Endometrial microvascular endothelial cells (primary cell): ENCODE measurements at regions not wholly inside any gene's neighbourhood (a gene's known extent, or its start where the extent isn't known, plus 50 kb on each side); places are given as distances from the start of the nearest gene placed in this dataset.

Experiments
- in situ Hi-C: cut with HindIII; loops from 2 replicates; pipeline ENCODE4 v1.10.0; 2017; ENCODE audit warnings: low sequenced_read_pairs, low pct_unique_long_range_greater_than_20kb; ENCODE audit errors: inconsistent ontology term

- in situ Hi-C loops: no loop called here
Measured at GRCh38 chr5:57832875-57833274, 350.3 kb upstream of the ACTBL2 start.

DNA sequence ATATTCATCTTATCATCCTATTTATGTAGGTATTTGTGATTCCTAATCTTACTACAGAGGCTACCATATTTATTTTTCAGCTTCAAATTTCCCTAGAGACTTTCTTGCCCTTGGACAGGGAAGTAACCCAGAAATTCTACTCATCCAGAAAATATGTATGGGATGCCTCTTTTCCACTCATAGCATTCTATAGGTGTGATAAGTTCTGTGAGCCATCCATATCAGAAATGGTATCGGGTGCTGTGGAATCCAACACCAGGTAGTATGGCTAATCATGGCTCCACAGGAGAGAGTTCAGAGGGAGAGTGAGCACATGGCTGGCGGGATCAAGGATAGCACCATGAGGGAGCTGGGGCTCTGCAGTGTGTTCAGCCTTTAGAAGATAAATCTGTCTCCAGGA, 349.3 kb upstream of the ACTBL2 start:
- in situ Hi-C loops: no loop called here

DNA sequence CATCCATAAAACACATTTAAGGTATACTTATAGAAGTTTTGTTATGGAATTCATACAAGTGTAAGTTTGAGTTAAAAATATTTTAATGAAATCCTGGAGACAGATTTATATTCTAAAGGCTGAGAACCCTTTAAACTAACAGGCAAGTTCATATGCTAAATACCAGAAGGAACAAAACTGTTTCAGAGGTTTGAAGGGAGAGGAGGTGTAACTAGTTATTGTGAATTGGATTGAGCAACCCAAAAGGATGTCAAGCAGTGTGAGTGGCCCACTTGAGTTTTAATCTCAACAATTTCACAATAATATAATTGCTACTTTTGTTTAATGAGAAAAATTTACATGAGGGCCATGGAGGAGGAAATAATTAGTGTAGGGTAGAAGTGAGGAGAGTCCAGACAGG, 348.5 kb upstream of the ACTBL2 start:
- in situ Hi-C loops: no loop called here

DNA sequence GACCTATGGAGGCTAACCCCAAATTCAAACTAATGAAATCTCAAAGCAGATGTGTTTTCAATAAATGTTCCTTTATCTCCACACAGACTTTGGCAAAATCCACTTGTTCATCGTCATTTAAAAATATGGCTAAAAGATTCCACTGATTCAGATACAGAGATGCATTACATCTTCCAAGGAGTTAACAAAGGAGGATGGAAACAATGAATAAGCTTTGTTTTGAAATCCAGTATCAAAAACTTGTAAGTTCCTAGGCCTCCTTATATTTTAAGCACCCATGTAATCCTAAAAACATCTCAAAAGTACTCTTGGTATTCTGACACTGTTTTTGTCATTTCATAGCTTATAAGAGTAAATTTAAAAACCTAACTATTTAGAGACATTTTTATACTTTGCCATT, 345.6 kb upstream of the ACTBL2 start:
- in situ Hi-C loops: no loop called here

DNA sequence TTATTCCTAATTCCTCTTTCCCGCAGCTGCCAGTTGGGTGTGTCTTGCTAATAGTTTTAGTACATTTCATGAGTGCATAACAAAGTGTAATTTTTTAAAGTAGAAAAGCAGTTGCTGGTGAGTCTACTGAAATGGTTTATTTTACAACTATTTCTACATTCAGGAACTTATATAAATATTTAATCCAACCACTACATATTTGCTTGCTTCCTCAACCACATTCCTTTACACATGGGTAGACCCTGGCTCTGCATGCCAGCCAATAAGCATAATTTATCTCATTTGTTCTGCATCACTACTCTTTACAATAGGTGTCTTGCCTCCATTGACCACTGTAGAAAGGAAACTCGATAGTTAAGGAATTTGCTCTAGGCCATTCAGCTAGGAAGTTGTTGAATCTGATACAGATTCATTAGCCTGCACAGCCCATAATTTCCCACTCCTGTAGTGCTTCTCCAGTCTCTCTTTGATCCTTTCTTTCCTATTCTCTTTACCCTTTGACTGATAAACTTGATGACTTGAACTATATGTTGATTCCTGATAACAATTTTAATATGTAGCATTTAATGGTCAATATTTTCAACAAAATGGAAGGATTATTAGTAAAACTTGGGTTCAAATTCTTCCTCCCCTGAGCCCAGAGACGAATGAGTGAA, 342.5 kb upstream of the ACTBL2 start:
- in situ Hi-C loops: no loop called here

DNA sequence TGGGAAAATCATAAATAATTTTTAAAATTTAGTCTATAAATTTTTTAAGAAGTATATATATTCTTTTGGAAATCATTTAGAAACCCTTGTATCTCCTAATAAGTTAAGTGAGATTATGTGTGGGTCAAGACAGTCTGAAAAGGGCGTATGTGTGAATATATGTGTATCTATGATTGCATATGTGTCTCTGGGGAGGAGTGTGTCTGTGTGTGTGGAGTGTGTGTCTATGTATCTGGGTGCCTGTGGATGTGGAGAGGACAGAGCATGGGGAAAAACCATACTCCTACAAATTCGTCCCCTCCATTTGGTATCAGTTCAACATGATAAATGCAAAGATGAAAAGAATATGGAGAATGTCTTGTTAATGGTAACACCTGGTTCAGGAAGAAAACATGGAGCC, 342.0 kb upstream of the ACTBL2 start:
- in situ Hi-C loops: no loop called here

GRCh38 chr5:57824047-57824446, 341.4 kb upstream of the ACTBL2 start:
- in situ Hi-C loops: no loop called here

GRCh38 chr5:57822651-57823050, 340.0 kb upstream of the ACTBL2 start:
- in situ Hi-C loops: no loop called here

- in situ Hi-C loops: no loop called here
Measured at GRCh38 chr5:57818397-57818796, 335.8 kb upstream of the ACTBL2 start.

DNA sequence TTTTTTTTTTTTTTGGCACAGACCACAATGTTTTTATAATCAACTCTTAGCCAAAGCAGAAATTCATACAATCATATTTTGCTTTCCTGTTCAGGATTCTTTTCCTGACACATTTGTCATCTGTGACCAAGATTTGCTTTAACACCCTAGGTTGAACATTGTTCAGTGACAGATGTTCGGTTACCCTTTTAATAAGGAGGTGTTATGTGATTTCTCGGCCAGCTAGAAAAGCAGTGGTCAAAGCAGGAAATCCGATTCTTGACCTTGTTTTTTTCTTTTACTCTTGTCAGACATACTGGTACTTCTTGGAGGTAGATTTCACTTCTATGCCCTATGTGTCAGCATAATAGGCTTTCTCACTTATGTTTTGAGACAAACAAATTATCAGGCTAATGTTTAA, 335.3 kb upstream of the ACTBL2 start:
- in situ Hi-C loops: no loop called here

DNA sequence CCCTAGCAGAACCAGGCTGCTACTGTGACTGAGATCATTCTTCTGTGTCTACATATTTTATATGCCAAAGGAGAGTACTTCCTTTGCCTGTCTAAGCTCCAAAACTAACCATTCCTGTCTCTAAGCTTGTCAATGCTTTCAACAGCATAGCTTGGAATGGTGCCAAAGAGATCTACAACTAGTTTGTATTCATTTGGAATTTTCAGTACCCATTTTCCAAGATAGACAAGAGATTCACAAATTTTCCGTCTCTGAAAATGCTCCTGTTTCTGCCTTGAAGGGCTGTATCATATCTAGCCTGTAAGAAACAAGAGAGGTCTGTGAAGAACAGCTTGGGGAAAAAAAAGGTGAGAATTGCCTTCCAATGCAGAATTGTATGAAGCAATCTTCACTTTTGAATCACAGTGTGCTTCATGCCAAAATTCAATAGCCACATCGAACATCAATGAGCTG, 334.4 kb upstream of the ACTBL2 start:
- in situ Hi-C loops: no loop called here

DNA sequence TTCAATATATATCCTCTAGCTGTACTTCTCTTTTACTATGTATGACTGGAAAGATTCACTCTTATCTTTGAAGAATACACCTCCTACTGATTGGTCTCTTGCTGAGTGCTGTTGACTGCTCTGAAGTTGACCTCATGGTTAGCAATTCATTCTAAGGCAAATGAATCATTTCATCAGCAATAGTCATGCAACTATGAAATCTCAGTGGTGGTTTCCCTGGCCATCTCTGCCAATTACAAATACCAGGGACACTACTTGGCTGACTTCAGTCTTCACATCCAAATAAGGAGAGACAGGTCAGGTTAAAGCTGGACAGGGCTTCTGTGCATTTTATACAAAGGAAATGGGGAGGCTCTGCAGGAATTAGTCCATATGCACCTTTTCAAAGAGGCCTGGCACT, 333.5 kb upstream of the ACTBL2 start:
- in situ Hi-C loops: no loop called here

DNA sequence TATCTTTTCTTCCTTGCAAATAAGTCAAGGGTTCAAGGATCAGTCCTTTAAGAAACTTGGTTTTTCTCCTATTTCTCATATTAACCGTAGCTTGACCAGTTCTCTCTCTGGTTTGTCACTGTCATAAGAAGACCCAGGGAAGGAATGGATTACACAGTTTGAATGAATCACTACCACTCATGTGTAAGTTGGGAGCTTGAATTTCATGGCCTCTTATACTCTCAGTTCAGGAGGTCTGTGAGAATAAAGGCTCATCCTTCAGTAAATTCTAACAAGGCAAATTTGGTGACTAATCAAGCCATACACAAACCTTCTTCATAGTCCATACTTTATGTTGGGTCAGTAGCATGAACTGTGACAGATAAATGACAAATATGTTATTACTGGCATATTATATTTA, 323.1 kb upstream of the ACTBL2 start:
- in situ Hi-C loops: no loop called here

GRCh38 chr5:57805170-57805569, 322.6 kb upstream of the ACTBL2 start:
- in situ Hi-C loops: no loop called here

- in situ Hi-C loops: no loop called here
Measured at GRCh38 chr5:57804505-57804904, 321.9 kb upstream of the ACTBL2 start.

DNA sequence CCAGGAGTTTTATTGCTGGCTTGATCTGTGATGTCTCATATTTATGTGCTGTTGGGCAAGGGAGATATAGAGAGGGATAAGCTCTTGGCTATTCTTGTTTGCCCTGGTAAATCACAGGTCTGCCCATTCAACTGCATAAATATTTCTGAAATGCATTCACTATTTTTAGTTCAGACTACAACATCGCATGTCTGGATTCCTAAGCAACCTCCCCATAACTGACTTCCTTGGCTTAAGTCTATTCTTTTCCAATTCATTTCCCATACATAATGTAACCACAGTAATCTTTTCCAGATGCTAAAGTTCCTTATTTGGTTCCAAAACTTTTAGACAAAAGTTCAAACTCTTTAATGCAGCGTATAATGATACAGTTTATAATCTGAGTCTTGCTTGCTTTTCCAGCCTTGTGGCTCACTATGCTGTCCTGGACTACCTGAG, 321.4 kb upstream of the ACTBL2 start:
- in situ Hi-C loops: no loop called here

DNA sequence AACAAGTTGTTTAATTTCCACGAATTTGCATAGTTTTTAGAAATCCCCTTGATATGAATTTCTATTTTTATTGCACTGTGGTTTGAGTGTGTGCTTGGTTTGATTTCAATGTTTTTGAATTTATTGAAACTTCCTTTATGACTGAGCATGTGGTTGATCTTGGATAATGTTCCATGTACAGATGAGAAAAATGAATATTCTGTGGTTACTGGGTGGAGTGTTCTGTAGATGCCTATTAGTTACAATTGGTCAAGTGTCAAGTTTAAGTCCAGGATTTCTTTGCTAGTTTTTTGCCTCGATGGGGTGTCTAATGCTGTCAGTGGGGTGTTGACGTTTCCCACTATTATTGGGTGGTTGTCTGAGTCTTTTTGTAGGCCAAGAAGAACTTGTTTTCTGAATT, 319.5 kb upstream of the ACTBL2 start:
- in situ Hi-C loops: no loop called here

- in situ Hi-C loops: no loop called here
Measured at GRCh38 chr5:57795203-57795602, 312.6 kb upstream of the ACTBL2 start.

DNA sequence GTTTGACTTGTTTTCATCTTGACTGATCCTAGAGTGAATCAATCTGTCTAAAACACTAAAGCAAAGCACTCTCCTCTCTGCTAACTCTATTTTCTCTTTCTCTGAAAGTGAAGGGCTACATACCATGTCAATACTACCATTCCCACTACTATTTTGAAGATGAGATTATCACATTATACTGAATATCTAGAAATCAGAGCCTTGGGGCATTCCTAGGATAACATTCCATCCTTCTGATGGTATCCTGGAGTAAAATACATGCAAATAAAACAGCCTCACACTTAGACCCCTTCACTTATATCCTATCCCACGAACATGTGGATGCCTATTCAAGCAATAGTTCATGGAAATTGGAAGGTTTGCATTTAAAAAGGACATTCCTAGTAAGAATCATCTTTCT, 309.3 kb upstream of the ACTBL2 start:
- in situ Hi-C loops: no loop called here

DNA sequence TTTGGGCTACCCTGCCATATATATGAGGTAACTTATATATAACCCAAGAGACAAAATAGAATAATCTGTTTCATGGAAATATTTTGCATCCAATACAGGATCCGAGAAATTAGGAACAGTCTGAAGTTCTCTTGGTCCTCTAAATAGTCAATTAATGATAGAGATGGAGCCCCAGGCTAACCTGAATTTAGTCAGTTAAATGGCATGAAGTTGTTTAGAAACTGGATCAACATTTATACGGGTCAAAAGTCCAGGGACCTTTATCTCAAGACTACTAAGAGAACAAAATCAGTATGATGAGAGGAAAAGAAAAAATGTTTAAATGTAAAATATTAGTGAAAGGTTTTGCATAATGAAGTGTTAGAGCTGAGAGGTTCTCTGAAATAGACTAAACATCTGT, 303.3 kb upstream of the ACTBL2 start:
- in situ Hi-C loops: no loop called here

GRCh38 chr5:57784121-57784520, 301.5 kb upstream of the ACTBL2 start:
- in situ Hi-C loops: no loop called here
